HUES64 (cell line): ENCODE measurements at regions not wholly inside any gene's neighbourhood (a gene's known extent, or its start where the extent isn't known, plus 50 kb on each side); places are given as distances from the start of the nearest gene placed in this dataset.

Source experiments
- H3K27ac ChIP-seq: 2 replicates; pipeline ENCODE4 v1.7.0; 2013; ENCODE audit warnings: low read depth, low read length, inconsistent platforms
- H3K27me3 ChIP-seq: 2 replicates; pipeline ENCODE4 v1.6.1; 2013; ENCODE audit warnings: mild to moderate bottlenecking, low read length; ENCODE audit not compliant: insufficient read depth
- H3K36me3 ChIP-seq: 2 replicates; pipeline ENCODE4 v1.6.1; 2013; ENCODE audit warnings: mild to moderate bottlenecking, low read length; ENCODE audit not compliant: insufficient read depth
- H3K4me1 ChIP-seq: 2 replicates; pipeline ENCODE4 v1.6.1; 2013; ENCODE audit warnings: mild to moderate bottlenecking, low read length, moderate library complexity; ENCODE audit not compliant: insufficient read depth
- H3K4me3 ChIP-seq: 2 replicates; pipeline ENCODE4 v1.5.1; 2013; ENCODE audit warnings: mild to moderate bottlenecking, low read length, moderate library complexity
- H3K9ac ChIP-seq: 2 replicates; pipeline ENCODE4 v1.6.1; 2013; ENCODE audit warnings: mild to moderate bottlenecking, low read depth, low read length
- H3K9me3 ChIP-seq: 2 replicates; pipeline ENCODE4 v1.6.1; 2013; ENCODE audit warnings: low read depth, low read length; ENCODE audit not compliant: insufficient read depth
- WGBS: fragments of 150-250, 120-280 bp; methylation state at CpG from one replicate; pipeline ENCODE4 v1.1.7; 2013; ENCODE audit warnings: missing lambda C conversion rate; 5-methylcytosine and 5-hydroxymethylcytosine counted together

GRCh38 chr16:77574867-77575624, 140.2 kb upstream of the ADAMTS18 start:
- Histone ChIP-seq H3K4me3 (no peak overlapping the region), H3K36me3 (no peaks in the 10 kb centered on the region), H3K4me1 (no peaks in the 10 kb centered on the region), H3K9me3 (no peaks in the 10 kb centered on the region; the same call in 1 of the 2 replicates), H3K27me3 (no peaks in the 10 kb centered on the region), H3K27ac (no peak overlapping the region), H3K9ac (no peak overlapping the region)
- WGBS: 89% methylated on average over 13 of the region's 13 CpGs

- Histone ChIP-seq H3K27me3 (no peaks in the 10 kb centered on the region), H3K4me3 (no peak overlapping the region), H3K36me3 (no peaks in the 10 kb centered on the region), H3K27ac (no peak overlapping the region), H3K9me3 (no peaks in the 10 kb centered on the region; the same call in 1 of the 2 replicates), H3K4me1 (peaks cover 3% of the 10 kb centered on the region; the same call in 1 of the 2 replicates), H3K9ac (no peak overlapping the region)
- whole genome bisulfite sequencing: 89% methylated on average over 3 of the region's 3 CpGs
Observed at GRCh38 chr16:77579351-77579891, 142.9 kb upstream of the NUDT7 start.

- H3K27me3 ChIP-seq: no peaks in the 10 kb centered on the region
- H3K27ac ChIP-seq: no peak overlapping the region
- H3K4me3 ChIP-seq: no peak overlapping the region
- H3K9me3 ChIP-seq: no peaks in the 10 kb centered on the region; the same call in 1 of the 2 replicates
- H3K9ac ChIP-seq: no peak overlapping the region
- 69% methylated on average over 2 of the region's 2 CpGs for WGBS
- H3K36me3 ChIP-seq: no peaks in the 10 kb centered on the region
- H3K4me1 ChIP-seq: peaks cover 3% of the 10 kb centered on the region; the same call in 1 of the 2 replicates
Observed at GRCh38 chr16:77581706-77582105, 140.6 kb upstream of the NUDT7 start.

- Histone ChIP-seq H3K27ac (no peak overlapping the region), H3K27me3 (no peaks in the 10 kb centered on the region), H3K9ac (no peak overlapping the region), H3K4me1 (peaks cover 3% of the 10 kb centered on the region; the same call in 1 of the 2 replicates), H3K4me3 (no peak overlapping the region), H3K36me3 (no peaks in the 10 kb centered on the region), H3K9me3 (no peaks in the 10 kb centered on the region)
- WGBS: 49% methylated on average over 6 of the region's 7 CpGs
Observed at GRCh38 chr16:77584205-77584859, 138.0 kb upstream of the NUDT7 start.

- Histone ChIP-seq H3K36me3 (no peaks in the 10 kb centered on the region), H3K4me3 (no peak overlapping the region), H3K9me3 (no peaks in the 10 kb centered on the region), H3K27me3 (no peaks in the 10 kb centered on the region), H3K9ac (no peak overlapping the region; the same call in 1 of the 2 replicates), H3K27ac (no peak overlapping the region), H3K4me1 (peaks cover 3% of the 10 kb centered on the region)
- WGBS: 84% methylated on average over 16 of the region's 16 CpGs
Observed at GRCh38 chr16:77585379-77586251, 136.7 kb upstream of the NUDT7 start.

- Histone ChIP-seq H3K36me3 (no peaks in the 10 kb centered on the region), H3K9ac (no peak overlapping the region), H3K27me3 (no peaks in the 10 kb centered on the region), H3K4me1 (peaks cover 3% of the 10 kb centered on the region), H3K4me3 (no peak overlapping the region), H3K9me3 (no peaks in the 10 kb centered on the region), H3K27ac (no peak overlapping the region)
- 88% methylated on average over 3 of the region's 3 CpGs for WGBS
Observed at GRCh38 chr16:77588389-77588788, 133.9 kb upstream of the NUDT7 start.

- no peak overlapping the region for H3K27ac ChIP-seq
- WGBS: 92% methylated on average over 10 of the region's 10 CpGs
Observed at GRCh38 chr16:77589071-77589765, 133.1 kb upstream of the NUDT7 start.

GRCh38 chr16:77590707-77591106, 131.6 kb upstream of the NUDT7 start:
- no peaks in the 10 kb centered on the region for H3K27me3 ChIP-seq
- no peaks in the 10 kb centered on the region for H3K36me3 ChIP-seq
- H3K4me1 ChIP-seq: no peaks in the 10 kb centered on the region; the same call in 1 of the 2 replicates
- H3K9me3 ChIP-seq: no peaks in the 10 kb centered on the region
- no peak overlapping the region for H3K9ac ChIP-seq
- H3K4me3 ChIP-seq: no peak overlapping the region
- no peak overlapping the region for H3K27ac ChIP-seq
- WGBS: 91% methylated on average over 9 of the region's 9 CpGs

More at GRCh38 chr16:77589071-77589765, 133.1 kb upstream of the NUDT7 start:
- H3K4me3 ChIP-seq: no peak overlapping the region
- H3K4me1 ChIP-seq: no peaks in the 10 kb centered on the region; the same call in 1 of the 2 replicates
- no peaks in the 10 kb centered on the region for H3K27me3 ChIP-seq
- no peak overlapping the region for H3K9ac ChIP-seq
- no peaks in the 10 kb centered on the region for H3K9me3 ChIP-seq
- H3K36me3 ChIP-seq: no peaks in the 10 kb centered on the region

GRCh38 chr16:77591347-77591746, 131.0 kb upstream of the NUDT7 start:
- H3K4me1 ChIP-seq: no peaks in the 10 kb centered on the region; the same call in 1 of the 2 replicates
- no peak overlapping the region for H3K9ac ChIP-seq
- no peaks in the 10 kb centered on the region for H3K36me3 ChIP-seq
- no peaks in the 10 kb centered on the region for H3K27me3 ChIP-seq
- H3K9me3 ChIP-seq: no peaks in the 10 kb centered on the region
- 93% methylated on average over 5 of the region's 6 CpGs for WGBS
- H3K27ac ChIP-seq: no peak overlapping the region
- no peak overlapping the region for H3K4me3 ChIP-seq

- Histone ChIP-seq H3K27me3 (no peaks in the 10 kb centered on the region), H3K9ac (no peak overlapping the region), H3K9me3 (no peaks in the 10 kb centered on the region), H3K36me3 (no peaks in the 10 kb centered on the region), H3K4me1 (no peaks in the 10 kb centered on the region; the same call in 1 of the 2 replicates), H3K4me3 (no peak overlapping the region), H3K27ac (no peak overlapping the region)
- 91% methylated on average over 2 of the region's 2 CpGs for WGBS
Observed at GRCh38 chr16:77592021-77592420, 130.3 kb upstream of the NUDT7 start.
